SK-N-SH (cell line): ENCODE measurements at regions not wholly inside any gene's neighbourhood (a gene's known extent, or its start where the extent isn't known, plus 50 kb on each side); places are given as distances from the start of the nearest gene placed in this dataset.
A peak's percentile ranks its signal among the peaks of the same experiment; 100 is the strongest.

Experiments used
- CTCF ChIA-PET: fragments of 300-600, 350-600 bp; formaldehyde crosslinking; extraction: SDS; loops from one replicate; lab custom pipeline; 2021; lab: Yijun Ruan, JAX
- POLR2A ChIA-PET: fragments of 350-600 bp; sonication (Branson Sonifier 250); formaldehyde crosslinking; extraction: SDS; loops from one replicate; lab custom pipeline; 2020; ENCODE audit warnings: antibody characterized with exemption, inconsistent platforms; lab: Yijun Ruan, JAX
- DNase-seq: peaks from one replicate; pipeline ENCODE4 v3.0.0; 2012
- H2AFZ ChIP-seq: fragments of 200-600 bp; sonication (generic); 2 replicates; pipeline ENCODE4 v1.8.1; 2016; ENCODE audit warnings: antibody characterized with exemption, mild to moderate bottlenecking, low read depth
- H3F3A ChIP-seq: fragments of 200-600 bp; sonication (generic); replicated peaks from 2 replicates; pipeline ENCODE3; 2016; ENCODE audit warnings: antibody characterized with exemption, mild to moderate bottlenecking; ENCODE audit not compliant: insufficient read depth
- H3K27ac ChIP-seq, 2 experiments: fragments of 200-500 bp in 1 of 2; fragments of 200-600 bp in 1 of 2; sonication (Bioruptor generic) in 1 of 2; sonication (generic), shearing (Covaris generic) in 1 of 2; 2 replicates each; pipeline versions ENCODE4 v1.5.1 to v1.6.1; 2014 to 2016; ENCODE audit warnings: low read depth in 2 of 2, inconsistent platforms in 1 of 2, low read length in 1 of 2, mild to moderate bottlenecking in 1 of 2, mixed read lengths in 1 of 2
- H3K27me3 ChIP-seq: fragments of 200-600 bp; sonication (generic), shearing (Covaris generic); 2 replicates; pipeline ENCODE4 v1.6.1; 2016; ENCODE audit warnings: mixed run types; ENCODE audit not compliant: insufficient read depth
- H3K36me3 ChIP-seq, 2 experiments: fragments of 200-500 bp in 1 of 2; fragments of 200-600 bp in 1 of 2; sonication (Bioruptor generic) in 1 of 2; sonication (generic) in 1 of 2; replicated peaks in 1 of 2; 2 replicates each; pipeline versions ENCODE3 to v1.5.1; 2014 to 2016; ENCODE audit warnings: low read length in 1 of 2, mild to moderate bottlenecking in 1 of 2; ENCODE audit not compliant: insufficient read depth in 2 of 2, control insufficient read depth in 1 of 2
- H3K4me1 ChIP-seq, 2 experiments: fragments of 200-500 bp in 1 of 2; fragments of 200-600 bp in 1 of 2; sonication (Bioruptor generic) in 1 of 2; sonication (generic), shearing (Covaris generic) in 1 of 2; 2 replicates each; pipeline versions ENCODE4 v1.5.1 to v1.6.1; 2014 to 2016; ENCODE audit warnings: low read depth in 1 of 2, low read length in 1 of 2, mixed run types in 1 of 2; ENCODE audit not compliant: insufficient read depth in 2 of 2, control insufficient read depth in 1 of 2
- H3K4me2 ChIP-seq: fragments of 200-600 bp; sonication (generic), shearing (Covaris generic); 2 replicates; pipeline ENCODE4 v1.6.1; 2017; ENCODE audit warnings: mixed run types
- H3K4me3 ChIP-seq, 2 experiments: fragments of 200-500 bp in 1 of 2; fragments of 200-600 bp in 1 of 2; sonication (Bioruptor generic) in 1 of 2; sonication (generic), shearing (Covaris generic) in 1 of 2; 2 replicates each; pipeline versions ENCODE4 v1.5.1 to v1.8.1; 2014 to 2016; ENCODE audit warnings: low read depth in 2 of 2, inconsistent platforms in 1 of 2, low read length in 1 of 2, mild to moderate bottlenecking in 1 of 2, mixed read lengths in 1 of 2, moderate library complexity in 1 of 2
- H3K79me2 ChIP-seq: fragments of 200-600 bp; sonication (generic); 2 replicates; pipeline ENCODE4 v1.8.1; 2017; ENCODE audit warnings: mild to moderate bottlenecking; ENCODE audit not compliant: insufficient read depth
- H3K9ac ChIP-seq: fragments of 200-600 bp; sonication (generic); 2 replicates; pipeline ENCODE4 v1.6.1; 2017; ENCODE audit warnings: mixed run types
- H3K9me2 ChIP-seq: fragments of 200-600 bp; sonication (generic); 2 replicates; pipeline ENCODE4 v1.6.1; 2017; ENCODE audit warnings: mixed run types
- H3K9me3 ChIP-seq: fragments of 200-600 bp; sonication (generic); 2 replicates; pipeline ENCODE4 v1.6.1; 2017; ENCODE audit warnings: mixed run types, mild to moderate bottlenecking, moderate library complexity
- H4K20me1 ChIP-seq: fragments of 200-600 bp; sonication (generic); 2 replicates; pipeline ENCODE4 v1.6.1; 2017; ENCODE audit warnings: mild to moderate bottlenecking, mixed run types; ENCODE audit not compliant: insufficient read depth
- CHD2 ChIP-seq: fragments of 150-350 bp; IDR thresholded peaks from 2 replicates; pipeline ENCODE4 v1.6.1; 2018; ENCODE audit warnings: low read length; ENCODE audit not compliant: partially characterized antibody
- ELF1 ChIP-seq: IDR thresholded peaks from 2 replicates; pipeline ENCODE4 v1.4.0; 2012
- FOSL2 ChIP-seq: IDR thresholded peaks from 2 replicates; pipeline ENCODE4 v1.4.0; 2012; ENCODE audit warnings: low read depth, mild to moderate bottlenecking, moderate library complexity, borderline replicate concordance
- FOXM1 ChIP-seq: IDR thresholded peaks from 2 replicates; pipeline ENCODE4 v1.4.0; 2012; ENCODE audit warnings: low read depth, mild to moderate bottlenecking
- GABPA ChIP-seq: IDR thresholded peaks from 2 replicates; pipeline ENCODE4 v1.4.0; 2012; ENCODE audit warnings: low read depth, mild to moderate bottlenecking
- GATA2 ChIP-seq: sonication (generic); formaldehyde crosslinking; IDR thresholded peaks from 2 replicates; pipeline ENCODE4 v1.5.0; 2020; ENCODE audit warnings: mild to moderate bottlenecking, missing genetic modification reagents
- MXI1 ChIP-seq: IDR thresholded peaks from 2 replicates; pipeline ENCODE4 v1.6.1; 2012; ENCODE audit warnings: mild to moderate bottlenecking, low read depth, low read length, improper control_type of control experiment
- NFIC ChIP-seq: IDR thresholded peaks from 2 replicates; pipeline ENCODE4 v1.4.0; 2012; ENCODE audit warnings: borderline replicate concordance
- RAD21 ChIP-seq: IDR thresholded peaks from 2 replicates; pipeline ENCODE4 v1.6.1; 2012; ENCODE audit warnings: mild to moderate bottlenecking, low read length
- RCOR1 ChIP-seq: fragments of 150-350 bp; IDR thresholded peaks from 2 replicates; pipeline ENCODE4 v1.6.1; 2017; ENCODE audit warnings: antibody characterized with exemption, low read length
- RXRA ChIP-seq: IDR thresholded peaks from 2 replicates; pipeline ENCODE4 v1.4.0; 2012; ENCODE audit warnings: low read depth, mild to moderate bottlenecking, borderline replicate concordance
- TAF1 ChIP-seq: IDR thresholded peaks from 2 replicates; pipeline ENCODE4 v1.6.1; 2012; ENCODE audit warnings: low read depth, mild to moderate bottlenecking, low read length, moderate library complexity, borderline replicate concordance
- TCF12 ChIP-seq: IDR thresholded peaks from 2 replicates; pipeline ENCODE4 v1.4.0; 2012
- TEAD4 ChIP-seq: IDR thresholded peaks from 2 replicates; pipeline ENCODE4 v1.4.0; 2012; ENCODE audit warnings: mild to moderate bottlenecking, borderline replicate concordance; ENCODE audit not compliant: insufficient read depth
- WGBS: methylation state at CpG from one replicate; pipeline ENCODE4 v1.1.6; 2017; ENCODE audit warnings: low lambda C conversion rate; 5-methylcytosine and 5-hydroxymethylcytosine counted together
- TF ChIP-seq, protein P1 (sequence below): IDR thresholded peaks from 2 replicates; pipeline ENCODE4 v1.4.0; 2012; ENCODE audit warnings: low read depth, borderline replicate concordance
- TF ChIP-seq, protein P2 (sequence below): IDR thresholded peaks from 2 replicates; pipeline ENCODE4; 2012
- TF ChIP-seq, protein P3 (sequence below): fragments of 150-350 bp; IDR thresholded peaks from 2 replicates; pipeline ENCODE4 v1.6.1; 2016; ENCODE audit warnings: mild to moderate bottlenecking, low read depth, low read length

DNA sequence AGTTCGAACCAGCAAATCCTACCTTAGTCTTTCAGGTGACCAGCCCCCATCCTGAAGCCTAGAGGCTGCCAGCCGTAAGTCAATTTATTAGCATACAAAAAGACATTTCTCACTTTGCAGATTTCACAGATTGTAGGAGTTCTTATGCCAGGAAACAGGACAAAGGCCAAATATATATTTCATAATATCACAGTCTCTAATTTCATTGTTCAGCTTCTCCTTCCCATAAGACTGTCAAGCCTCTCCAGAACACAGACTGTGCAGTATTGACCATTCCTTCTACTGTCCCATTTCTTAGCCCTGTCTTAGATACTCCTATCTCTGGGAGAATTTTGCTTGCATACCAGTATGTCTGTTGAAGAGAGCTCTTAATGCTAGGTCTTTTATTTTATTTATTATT lies 89.2 kb upstream of the RESF1 start:
- ChIA-PET POLR2A (no interaction called here), CTCF (interaction anchor here (0.9 kb wide), 1 partner anchor 64 kb away, joined by 4 read pairs; no protein-coding TSS in a partner anchor)
- Histone ChIP-seq H3K9me2 (no peaks in the 10 kb centered on the region), H3K79me2 (no peaks in the 10 kb centered on the region), H3K9ac (no peak overlapping the region), H3K4me2 (no peak overlapping the region), H3K27ac (no peak overlapping the region), H3K27me3 (no peaks in the 10 kb centered on the region), H3K9me3 (no peaks in the 10 kb centered on the region), H3K4me3 (no peak overlapping the region), H2AFZ (no peak overlapping the region), H3F3A (no peaks in the 10 kb centered on the region), H3K36me3 (no peaks in the 10 kb centered on the region), H3K4me1 (peaks cover 0 to 3% of the 10 kb centered on the region in 2 experiments; a peak in 1 of 4 replicates), H4K20me1 (no peaks in the 10 kb centered on the region)
- WGBS: 54% methylated on average over 2 of the region's 2 CpGs
- no peak for DNase-seq
- TF ChIP-seq, protein P1, sequence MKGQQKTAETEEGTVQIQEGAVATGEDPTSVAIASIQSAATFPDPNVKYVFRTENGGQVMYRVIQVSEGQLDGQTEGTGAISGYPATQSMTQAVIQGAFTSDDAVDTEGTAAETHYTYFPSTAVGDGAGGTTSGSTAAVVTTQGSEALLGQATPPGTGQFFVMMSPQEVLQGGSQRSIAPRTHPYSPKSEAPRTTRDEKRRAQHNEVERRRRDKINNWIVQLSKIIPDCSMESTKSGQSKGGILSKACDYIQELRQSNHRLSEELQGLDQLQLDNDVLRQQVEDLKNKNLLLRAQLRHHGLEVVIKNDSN: no peak
- TF ChIP-seq TAF1 (no peak), TEAD4 (no peak), NFIC (no peak), GABPA (no peak), RCOR1 (no peak)

DNA sequence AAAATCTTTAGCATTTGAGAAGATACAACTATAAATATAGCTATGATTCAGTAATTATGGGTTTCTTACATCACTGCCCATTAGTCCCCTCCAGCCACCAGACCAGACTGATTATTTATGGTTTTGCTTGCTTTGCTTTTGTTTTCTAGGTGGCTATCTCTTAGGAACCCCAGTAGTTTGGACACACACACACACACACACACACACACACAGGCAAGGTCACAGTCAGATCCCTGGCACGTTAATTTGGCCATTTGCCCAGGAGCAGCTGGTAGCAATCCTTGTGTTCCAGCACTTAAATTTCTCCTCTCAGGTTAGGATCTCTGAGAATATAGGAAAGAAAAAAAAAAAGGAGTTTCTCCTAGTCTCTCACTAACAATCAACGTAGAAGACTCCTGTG lies 90.2 kb upstream of the RESF1 start:
- no peak overlapping the region for H3K9ac ChIP-seq
- H3K4me1 ChIP-seq: no peaks in the 10 kb centered on the region; a peak in 1 of 4 replicates
- no peak overlapping the region for H3K4me2 ChIP-seq
- DNase-seq: peak; percentile 40
- no peaks in the 10 kb centered on the region for H3K36me3 ChIP-seq
- ChIA-PET POLR2A (no interaction called here), CTCF (interaction anchor here (1.0 kb wide), 1 partner anchor 25 kb away, joined by 3 read pairs; no protein-coding TSS in a partner anchor)
- no peaks in the 10 kb centered on the region for H3K9me2 ChIP-seq
- H3K9me3 ChIP-seq: no peaks in the 10 kb centered on the region
- 10% methylated on average over 2 of the region's 2 CpGs for WGBS
- H3K79me2 ChIP-seq: no peaks in the 10 kb centered on the region
- TF ChIP-seq TCF12 (peak; percentile 47; the same call in 1 of the 2 replicates), FOXM1 (no peak), RAD21 (no peak), CHD2 (no peak), GATA2 (CRISPR knock-in tag) (no peak), NFIC (peak; percentile 78), FOSL2 (0 out of 2 replicates have a peak, but pooled peaks have one; percentile 21)
- no peaks in the 10 kb centered on the region for H3K27me3 ChIP-seq
- H4K20me1 ChIP-seq: no peaks in the 10 kb centered on the region
- H3K4me3 ChIP-seq: no peak overlapping the region
- H2AFZ ChIP-seq: no peak overlapping the region
- no peaks in the 10 kb centered on the region for H3F3A ChIP-seq
- H3K27ac ChIP-seq: no peak overlapping the region

DNA sequence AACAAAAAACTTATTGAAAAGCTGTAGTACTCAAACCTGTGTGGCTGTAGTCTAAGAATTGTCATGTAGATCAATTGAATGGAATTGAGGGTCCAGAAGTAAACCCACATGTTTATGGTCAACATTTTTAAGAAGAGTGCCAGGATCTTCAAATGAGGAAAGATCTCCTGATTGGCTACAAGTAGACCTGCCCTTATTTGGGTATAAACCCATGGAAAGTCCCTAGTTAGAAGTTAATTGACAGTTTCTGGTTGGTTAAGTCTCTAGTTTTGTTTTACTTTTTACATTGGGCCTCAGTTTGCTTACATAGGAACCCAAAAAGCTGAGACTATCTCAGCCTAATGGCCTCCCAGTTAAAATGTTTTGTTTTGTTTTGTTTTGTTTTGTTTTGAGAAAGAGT lies 91.9 kb upstream of the RESF1 start:
- Histone ChIP-seq H3K27ac (no peak overlapping the region), H3K9me2 (no peaks in the 10 kb centered on the region), H3K79me2 (no peaks in the 10 kb centered on the region), H4K20me1 (no peaks in the 10 kb centered on the region), H3K4me2 (no peak overlapping the region), H3K9ac (no peak overlapping the region), H3K9me3 (no peaks in the 10 kb centered on the region), H3K4me3 (no peak overlapping the region), H3K4me1 (no peaks in the 10 kb centered on the region; a peak in 1 of 4 replicates), H3K27me3 (no peaks in the 10 kb centered on the region), H2AFZ (no peak overlapping the region), H3K36me3 (no peaks in the 10 kb centered on the region), H3F3A (no peaks in the 10 kb centered on the region)
- no peak for DNase-seq
- ChIA-PET CTCF (no interaction called here), POLR2A (interaction anchor here (0.7 kb wide), 1 partner anchor 15 kb away, joined by 3 read pairs; no protein-coding TSS in a partner anchor)
- TF ChIP-seq NFIC (no peak), MXI1 (no peak), ELF1 (no peak), RXRA (no peak), FOSL2 (no peak), GABPA (no peak)
- TF ChIP-seq, protein P2, sequence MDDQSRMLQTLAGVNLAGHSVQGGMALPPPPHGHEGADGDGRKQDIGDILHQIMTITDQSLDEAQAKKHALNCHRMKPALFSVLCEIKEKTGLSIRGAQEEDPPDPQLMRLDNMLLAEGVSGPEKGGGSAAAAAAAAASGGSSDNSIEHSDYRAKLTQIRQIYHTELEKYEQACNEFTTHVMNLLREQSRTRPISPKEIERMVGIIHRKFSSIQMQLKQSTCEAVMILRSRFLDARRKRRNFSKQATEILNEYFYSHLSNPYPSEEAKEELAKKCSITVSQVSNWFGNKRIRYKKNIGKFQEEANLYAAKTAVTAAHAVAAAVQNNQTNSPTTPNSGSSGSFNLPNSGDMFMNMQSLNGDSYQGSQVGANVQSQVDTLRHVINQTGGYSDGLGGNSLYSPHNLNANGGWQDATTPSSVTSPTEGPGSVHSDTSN: no peak
- TF ChIP-seq, protein P3, sequence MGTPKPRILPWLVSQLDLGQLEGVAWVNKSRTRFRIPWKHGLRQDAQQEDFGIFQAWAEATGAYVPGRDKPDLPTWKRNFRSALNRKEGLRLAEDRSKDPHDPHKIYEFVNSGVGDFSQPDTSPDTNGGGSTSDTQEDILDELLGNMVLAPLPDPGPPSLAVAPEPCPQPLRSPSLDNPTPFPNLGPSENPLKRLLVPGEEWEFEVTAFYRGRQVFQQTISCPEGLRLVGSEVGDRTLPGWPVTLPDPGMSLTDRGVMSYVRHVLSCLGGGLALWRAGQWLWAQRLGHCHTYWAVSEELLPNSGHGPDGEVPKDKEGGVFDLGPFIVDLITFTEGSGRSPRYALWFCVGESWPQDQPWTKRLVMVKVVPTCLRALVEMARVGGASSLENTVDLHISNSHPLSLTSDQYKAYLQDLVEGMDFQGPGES: no peak
